Hepatocyte (in vitro differentiated cells): ENCODE measurements at regions not wholly inside any gene's neighbourhood (a gene's known extent, or its start where the extent isn't known, plus 50 kb on each side); places are given as distances from the start of the nearest gene placed in this dataset. TPM values are rescaled to one million over a fixed set of nuclear protein-coding genes. Genes with fewer than 3 reads are reported as not detected.

ENCODE experiments used
- DNase-seq: peaks from one replicate; pipeline ENCODE4 v3.0.0-alpha.2; 2016; ENCODE audit warnings: low spot score
- H2AFZ ChIP-seq: fragments of 200-600 bp; sonication (generic); 2 replicates; pipeline ENCODE4 v1.6.0; 2016; ENCODE audit warnings: antibody characterized with exemption, mild to moderate bottlenecking
- H3K27ac ChIP-seq: fragments of 200-600 bp; sonication (generic); 2 replicates; pipeline ENCODE4 v1.5.1; 2016; ENCODE audit warnings: mild to moderate bottlenecking
- H3K27me3 ChIP-seq: fragments of 200-600 bp; sonication (generic); 2 replicates; pipeline ENCODE4 v1.6.1; 2016
- H3K36me3 ChIP-seq: fragments of 200-600 bp; sonication (generic); replicated peaks from 2 replicates; pipeline ENCODE4 v1.5.1; 2016; ENCODE audit warnings: low read depth; ENCODE audit not compliant: insufficient read depth
- H3K4me1 ChIP-seq: fragments of 200-600 bp; sonication (generic); 2 replicates; pipeline ENCODE4 v1.5.1; 2016; ENCODE audit warnings: mild to moderate bottlenecking, moderate library complexity; ENCODE audit not compliant: insufficient read depth
- H3K4me2 ChIP-seq: fragments of 200-600 bp; sonication (generic); 2 replicates; pipeline ENCODE4 v1.6.0; 2016
- H3K4me3 ChIP-seq: fragments of 200-600 bp; sonication (generic); 2 replicates; pipeline ENCODE4 v1.5.1; 2016; ENCODE audit warnings: mild to moderate bottlenecking
- H3K79me2 ChIP-seq: fragments of 200-600 bp; sonication (generic); 2 replicates; pipeline ENCODE4 v1.6.0; 2017; ENCODE audit warnings: mild to moderate bottlenecking
- H3K9me2 ChIP-seq: fragments of 200-600 bp; sonication (generic); replicated peaks from 2 replicates; pipeline ENCODE4 v1.6.0; 2017; ENCODE audit warnings: mild to moderate bottlenecking; ENCODE audit not compliant: insufficient read depth
- H3K9me3 ChIP-seq: fragments of 200-600 bp; sonication (generic); 2 replicates; pipeline ENCODE4 v1.5.1; 2016; ENCODE audit warnings: low read depth, mild to moderate bottlenecking
- H4K20me1 ChIP-seq: fragments of 200-600 bp; sonication (generic); 2 replicates; pipeline ENCODE4 v1.6.0; 2016; ENCODE audit warnings: mild to moderate bottlenecking; ENCODE audit not compliant: insufficient read depth, poor library complexity, severe bottlenecking
- CTCF ChIP-seq: fragments of 200-600 bp; sonication (generic); IDR thresholded peaks from 2 replicates; pipeline ENCODE4 v1.5.1; 2016; ENCODE audit warnings: antibody characterized with exemption, mild to moderate bottlenecking; ENCODE audit not compliant: poor library complexity
- EZH2 ChIP-seq: fragments of 200-600 bp; sonication (generic); IDR thresholded peaks from 2 replicates; pipeline ENCODE4 v1.6.1; 2016; ENCODE audit warnings: antibody characterized with exemption, mild to moderate bottlenecking, borderline replicate concordance
- EZH2phosphoT487 ChIP-seq: fragments of 200-600 bp; sonication (generic); IDR thresholded peaks from one replicate; pipeline ENCODE4 v1.6.1; 2018; ENCODE audit warnings: antibody characterized with exemption, mild to moderate bottlenecking, low read depth, moderate library complexity; ENCODE audit not compliant: unreplicated experiment, severe bottlenecking
- WGBS: methylation state at CpG from one replicate; pipeline ENCODE4 v1.1.6; 2016; ENCODE audit warnings: low lambda C conversion rate; ENCODE audit errors: missing lambda C conversion rate; 5-methylcytosine and 5-hydroxymethylcytosine counted together
- small RNA-seq: library from RNA; depleted of rRNA; stranded (forward); fragments of <200 nt; gene quantifications from one replicate; pipeline ENCODE3, GENCODE V24; 2014

- no peak for DNase-seq
- Histone ChIP-seq H2AFZ (no peak overlapping the region), H3K79me2 (no peaks in the 10 kb centered on the region), H3K9me2 (no peaks in the 10 kb centered on the region), H4K20me1 (no peaks in the 10 kb centered on the region), H3K4me2 (no peak overlapping the region), H3K27ac (no peak overlapping the region), H3K4me1 (no peaks in the 10 kb centered on the region), H3K9me3 (no peaks in the 10 kb centered on the region), H3K36me3 (no peaks in the 10 kb centered on the region), H3K27me3 (no peaks in the 10 kb centered on the region), H3K4me3 (no peak overlapping the region)
- 81% methylated on average over 3 of the region's 3 CpGs for WGBS
- no peak for TF ChIP-seq EZH2
- no peak for TF ChIP-seq CTCF
- TF ChIP-seq EZH2phosphoT487, result no peak
Observed at GRCh38 chr2:103667335-103667884, 905.6 kb downstream of the TMEM182 start.

GRCh38 chr2:103669531-103669930 is 907.7 kb downstream of the TMEM182 start:
- Histone ChIP-seq H3K4me2 (no peak overlapping the region), H3K36me3 (no peaks in the 10 kb centered on the region), H4K20me1 (no peaks in the 10 kb centered on the region), H3K9me2 (no peaks in the 10 kb centered on the region), H3K79me2 (no peaks in the 10 kb centered on the region), H2AFZ (no peak overlapping the region), H3K4me3 (no peak overlapping the region), H3K27ac (no peak overlapping the region), H3K27me3 (no peaks in the 10 kb centered on the region), H3K9me3 (no peaks in the 10 kb centered on the region), H3K4me1 (no peaks in the 10 kb centered on the region)
- 94% methylated on average over 6 of the region's 6 CpGs for WGBS
- DNase-seq, result no peak
- no peak for TF ChIP-seq CTCF
- TF ChIP-seq EZH2phosphoT487, result no peak
- TF ChIP-seq EZH2, result no peak

Small RNAs in the stretch of these regions (small RNA-seq; reads per million reads assigned to genes)
- gene AC010881.1 (not detected), gene AC018880.2 (not detected)
